Umbilical cord (tissue), 1 donor: ENCODE measurements at regions not wholly inside any gene's neighbourhood (a gene's known extent, or its start where the extent isn't known, plus 50 kb on each side); places are given as distances from the start of the nearest gene placed in this dataset.
A peak's percentile ranks its signal among the peaks of the same experiment; 100 is the strongest.

ENCODE experiments used
- DNase-seq: peaks from one replicate; pipeline ENCODE4 v3.0.0-alpha.2; 2015; ENCODE audit warnings: low spot score

DNA sequence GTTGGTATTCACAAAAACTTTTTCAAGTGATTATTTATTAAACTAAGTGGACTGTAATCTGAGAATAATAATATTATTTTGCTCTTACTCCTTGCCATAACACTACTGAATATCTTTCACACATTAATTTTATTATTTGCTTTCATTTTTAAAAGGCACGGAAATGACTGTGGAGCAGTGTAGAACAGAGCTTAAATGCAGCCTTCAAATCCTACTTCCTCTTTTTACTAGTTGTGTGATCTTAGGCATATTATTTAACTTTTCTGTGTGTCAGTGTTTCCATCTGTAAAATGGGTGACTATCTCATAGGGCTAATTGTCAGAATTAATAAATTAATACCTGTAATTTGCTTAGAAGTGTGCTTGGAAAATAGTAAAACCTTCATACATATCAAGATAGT lies 55.5 kb upstream of the SLC8A1 start:
- DNase-seq = no peak

- no peak for DNase-seq
Measured at GRCh38 chr2:40510304-40510703, 58.4 kb upstream of the SLC8A1 start.

DNA sequence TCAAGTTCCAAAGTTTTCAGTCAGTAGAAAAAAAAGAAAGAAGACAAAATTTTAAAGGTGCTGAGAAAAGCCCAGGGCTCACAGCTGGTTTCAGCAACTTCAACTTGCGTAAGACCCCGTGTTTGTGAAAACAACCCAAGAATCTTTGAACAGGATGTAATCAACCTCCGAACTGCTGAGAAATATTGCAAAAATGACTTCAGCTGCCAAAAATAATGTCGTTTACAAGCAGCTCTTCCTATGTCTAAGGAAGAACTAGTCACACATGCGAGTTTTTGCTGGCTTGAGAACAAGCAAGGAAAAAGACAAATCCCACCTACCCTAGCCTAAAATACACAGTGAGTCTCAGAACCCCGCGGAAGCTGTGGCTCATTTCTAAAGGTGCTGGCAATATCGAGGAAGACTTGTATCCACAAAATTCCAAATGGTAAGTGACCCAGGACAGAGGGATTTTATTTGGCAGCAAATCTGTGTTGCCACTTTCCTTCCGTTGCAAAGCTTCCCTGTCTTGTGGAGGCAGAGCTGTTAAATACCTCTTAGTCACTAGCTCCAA lies 59.8 kb upstream of the SLC8A1 start:
- DNase-seq = peak; percentile 63

GRCh38 chr2:40512256-40512655 lies 60.4 kb upstream of the SLC8A1 start:
- DNase-seq = peak; percentile 90

GRCh38 chr2:40513201-40513600 lies 61.3 kb upstream of the SLC8A1 start:
- DNase-seq = no peak

GRCh38 chr2:40516604-40517003 lies 64.7 kb upstream of the SLC8A1 start:
- no peak for DNase-seq

- DNase-seq = no peak
Measured at GRCh38 chr2:40528564-40528963, 76.7 kb upstream of the SLC8A1 start.

DNA sequence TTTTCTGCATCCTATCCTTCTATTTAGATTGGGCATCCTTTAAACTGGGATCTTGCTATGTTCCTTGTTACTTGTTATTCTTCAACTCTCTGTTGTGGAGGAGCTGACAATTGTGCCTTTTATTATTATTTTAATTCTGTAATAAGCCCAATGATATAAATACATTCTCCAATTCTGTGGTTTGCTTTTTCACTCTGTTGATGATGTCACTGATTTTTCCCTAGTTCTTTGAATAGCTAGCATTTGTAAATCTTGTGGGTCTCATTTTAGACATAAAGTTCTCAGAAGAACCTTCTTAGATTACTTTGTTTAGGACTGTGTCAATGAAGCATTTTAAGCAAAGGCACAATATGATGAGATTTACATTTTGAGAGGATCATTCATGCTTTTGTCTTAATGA lies 79.5 kb upstream of the SLC8A1 start:
- DNase-seq = no peak

DNA sequence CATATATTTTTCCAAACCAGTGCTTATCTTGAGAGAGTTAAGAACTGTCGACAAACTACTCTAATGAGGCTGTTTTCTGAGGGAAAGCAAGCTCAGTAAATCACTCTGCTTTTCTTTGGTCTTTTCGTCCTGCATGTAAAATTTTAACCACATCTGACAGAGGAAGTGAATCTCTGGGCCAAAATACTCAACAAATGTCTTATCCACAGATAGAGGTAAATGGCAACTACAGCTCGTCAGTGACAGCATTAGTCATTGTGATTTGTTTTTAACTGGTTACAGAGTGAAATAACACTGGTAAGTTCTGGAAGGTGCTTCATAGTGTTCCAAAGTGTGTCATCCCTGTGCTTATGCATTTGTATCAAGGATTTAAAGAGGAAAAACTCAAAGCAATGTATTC lies 82.6 kb upstream of the SLC8A1 start:
- peak; percentile 41 for DNase-seq

DNA sequence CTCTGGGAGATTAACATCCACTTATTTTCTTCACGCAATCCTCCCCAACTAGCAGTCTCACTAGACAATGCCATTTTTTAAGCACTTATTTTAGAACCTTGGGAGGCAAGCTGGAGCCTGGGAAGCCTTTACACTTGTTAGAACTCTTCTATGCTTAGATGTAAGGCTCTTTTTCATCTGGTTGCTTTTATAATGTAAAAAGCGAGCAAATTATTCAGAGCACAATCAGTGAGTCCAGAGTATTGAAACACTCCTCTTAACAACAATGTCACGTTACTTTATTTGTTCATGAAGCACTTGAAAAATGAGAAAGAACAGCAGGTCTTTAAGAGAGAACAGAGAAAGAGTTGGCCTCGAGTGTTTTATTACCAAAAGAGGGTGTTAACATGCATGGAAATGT lies 84.1 kb upstream of the SLC8A1 start:
- no peak for DNase-seq

DNA sequence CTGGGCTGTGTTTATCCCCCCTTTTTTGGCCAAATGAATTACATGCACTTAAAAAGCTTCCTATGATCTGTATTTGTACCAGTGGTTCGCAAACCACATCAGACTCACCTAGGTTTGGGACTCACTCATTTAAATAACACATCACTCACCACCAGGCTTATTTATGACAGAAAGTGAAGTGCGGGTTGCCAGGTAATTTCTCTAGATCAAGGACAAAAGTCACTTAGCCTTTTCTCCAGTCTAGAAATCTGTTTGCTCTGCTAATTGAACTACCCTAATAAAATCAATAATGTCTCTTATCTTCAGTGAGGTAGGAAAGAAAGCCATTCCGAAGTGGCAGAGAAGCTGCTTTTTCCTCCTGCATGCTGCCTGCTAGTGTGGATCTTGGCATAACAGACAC lies 88.1 kb upstream of the SLC8A1 start:
- no peak for DNase-seq

GRCh38 chr2:40543381-40543780 lies 91.5 kb upstream of the SLC8A1 start:
- no peak for DNase-seq

DNA sequence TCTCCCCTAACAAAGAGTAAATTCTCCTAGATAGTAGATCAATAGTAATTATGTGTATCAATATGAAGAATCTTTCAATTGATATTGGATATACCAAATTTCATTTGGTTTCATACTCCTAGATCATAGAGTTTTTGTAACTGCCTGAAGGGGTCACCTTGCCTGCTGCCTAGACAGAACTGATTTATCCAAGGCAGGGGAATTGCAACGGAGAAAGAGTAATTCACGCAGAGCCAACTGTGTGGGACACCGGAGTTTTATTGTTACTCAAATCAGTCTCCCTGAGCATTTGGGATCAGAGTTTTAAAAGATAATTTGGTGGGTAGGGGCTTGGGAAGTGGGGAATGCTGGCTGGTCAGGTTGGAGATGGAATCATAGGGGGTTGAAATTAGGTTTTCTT lies 92.2 kb upstream of the SLC8A1 start:
- no peak for DNase-seq

DNA sequence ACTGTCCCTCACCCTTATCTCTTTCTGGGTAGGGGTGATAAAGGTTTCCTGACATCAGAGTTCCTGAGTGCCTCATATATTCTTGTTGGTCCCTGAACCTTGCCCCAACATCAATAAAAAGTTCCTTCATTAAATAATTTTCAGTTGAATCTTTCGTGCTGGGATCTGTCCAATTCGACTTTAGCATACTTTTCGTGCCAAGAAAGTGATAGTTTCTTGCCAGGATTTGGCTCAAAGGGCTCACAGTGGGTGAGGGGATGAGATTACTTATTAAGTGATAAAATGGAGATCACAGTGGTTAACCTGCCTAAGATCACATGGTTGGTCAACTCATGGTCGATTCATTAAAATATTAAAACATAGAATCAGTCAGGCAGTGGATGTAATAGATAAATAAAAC lies 93.8 kb upstream of the SLC8A1 start:
- DNase-seq = no peak

GRCh38 chr2:40546439-40547191 lies 94.7 kb upstream of the SLC8A1 start:
- no peak for DNase-seq

- no peak for DNase-seq
Measured at GRCh38 chr2:40548521-40548920, 96.6 kb upstream of the SLC8A1 start.

- no peak for DNase-seq
Measured at GRCh38 chr2:40550085-40550484, 98.2 kb upstream of the SLC8A1 start.

DNA sequence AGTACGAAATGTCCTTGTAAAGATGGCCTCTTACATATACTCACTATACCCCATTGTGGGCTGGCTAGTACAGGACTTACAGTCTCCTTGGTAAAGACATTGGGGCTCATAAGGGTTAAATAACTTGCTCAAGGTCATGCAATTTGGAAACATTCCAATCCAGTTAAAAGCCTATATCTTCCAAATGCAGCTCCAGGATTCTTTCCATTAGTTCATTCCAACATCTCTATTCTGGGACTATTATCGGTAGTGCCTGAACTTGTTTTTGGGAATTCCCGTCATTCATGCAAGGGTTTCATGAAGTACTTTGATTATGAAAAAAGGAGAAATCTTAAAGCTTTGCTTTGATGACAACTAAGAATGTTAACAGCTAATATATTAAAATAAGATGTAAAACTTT lies 99.2 kb upstream of the SLC8A1 start:
- no peak for DNase-seq

DNA sequence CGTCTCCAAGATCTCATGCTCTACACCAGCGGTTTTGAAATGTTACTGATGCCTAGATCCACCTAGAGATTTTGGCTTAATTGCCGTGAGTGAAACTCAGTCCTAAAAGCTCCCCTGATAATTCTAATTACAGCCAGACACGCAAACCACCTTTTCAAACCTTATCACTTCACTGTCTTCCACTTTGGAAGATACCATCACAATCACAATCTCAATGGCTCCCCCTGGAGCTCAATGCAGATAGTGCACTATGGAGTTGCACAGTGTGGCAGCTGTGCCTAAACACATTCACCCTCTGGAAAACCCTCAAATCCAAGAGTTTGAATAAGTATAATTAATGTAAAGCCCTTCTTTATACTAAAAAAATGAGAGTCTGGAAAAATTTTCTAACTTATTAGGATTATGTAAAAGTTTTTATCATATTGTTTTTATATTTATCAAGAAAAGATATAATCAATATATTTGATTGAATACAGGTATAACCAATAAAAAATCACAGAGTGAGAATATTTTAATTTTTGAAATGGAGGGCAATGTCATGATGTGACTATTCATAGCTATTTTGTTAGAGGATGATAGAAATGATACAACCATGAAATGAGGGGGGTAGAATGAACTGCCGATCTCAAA lies 102.9 kb upstream of the SLC8A1 start:
- DNase-seq = peak; percentile 20

GRCh38 chr2:40556293-40556692 lies 104.4 kb upstream of the SLC8A1 start:
- peak; percentile 5 for DNase-seq

DNA sequence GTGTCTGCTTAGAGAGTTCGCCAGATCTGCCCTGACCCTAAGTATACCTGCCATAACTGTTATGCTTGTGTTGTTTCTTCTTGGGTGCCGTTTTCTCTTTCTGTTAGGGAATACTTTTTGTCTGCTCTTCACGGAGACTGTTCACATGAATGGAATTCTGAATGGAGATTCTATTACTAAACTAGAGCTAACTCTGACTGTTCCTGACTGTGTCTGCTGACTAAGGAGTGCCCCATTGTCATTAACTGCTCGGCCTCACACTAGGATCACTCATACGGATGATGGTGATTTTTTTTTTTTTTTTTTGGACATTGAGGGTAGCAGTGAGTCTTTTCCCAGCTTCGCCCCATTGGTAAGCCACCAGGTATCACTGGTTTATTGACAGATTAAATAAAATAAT lies 104.8 kb upstream of the SLC8A1 start:
- DNase-seq = no peak

DNA sequence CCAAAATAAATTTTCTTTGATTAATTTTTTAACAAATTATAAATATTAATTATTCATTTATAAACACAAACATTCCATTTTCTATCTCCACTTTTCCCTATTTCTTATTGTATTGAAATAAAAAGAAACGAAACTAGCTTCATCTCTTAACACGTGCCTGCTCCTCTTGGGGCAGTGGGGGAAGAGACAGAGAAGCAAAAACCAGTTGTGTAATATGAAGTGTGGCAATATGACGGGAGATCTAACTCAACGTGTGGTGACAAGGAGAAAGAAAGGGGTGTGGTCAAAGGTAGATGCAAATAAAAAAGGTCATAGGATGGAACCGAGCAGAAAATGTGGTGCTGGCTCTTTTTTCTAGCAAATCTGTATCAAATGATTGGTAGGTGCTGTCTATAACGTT lies 106.9 kb upstream of the SLC8A1 start:
- DNase-seq = no peak

DNA sequence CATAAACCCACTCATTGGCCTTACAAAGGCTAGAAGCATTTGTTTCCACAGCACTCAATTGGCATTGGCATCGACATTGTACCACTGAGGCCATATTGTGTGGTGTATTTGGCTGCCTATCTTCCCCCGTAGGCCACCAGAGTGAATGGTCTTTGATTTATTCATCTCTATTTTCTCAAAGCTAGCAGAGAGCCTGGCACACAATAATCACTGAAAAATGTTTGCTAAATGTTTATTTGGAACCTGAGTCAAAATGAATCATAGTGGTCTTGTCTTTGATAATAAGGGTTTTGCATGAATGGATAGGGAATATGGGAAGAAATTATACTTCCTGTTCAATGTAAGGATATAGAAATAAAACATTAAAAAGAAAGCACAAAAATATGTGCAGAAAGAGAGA lies 107.3 kb upstream of the SLC8A1 start:
- no peak for DNase-seq
